ENCODE measurements at regions not wholly inside any gene's neighbourhood (a gene's known extent, or its start where the extent isn't known, plus 50 kb on each side); places are given as distances from the start of the nearest gene placed in this dataset.
"Not testable (repeated sequence)": the region's sequence is repeated elsewhere in the genome, so short reads cannot be mapped to it uniquely, and the experiment has no call there.

DNA sequence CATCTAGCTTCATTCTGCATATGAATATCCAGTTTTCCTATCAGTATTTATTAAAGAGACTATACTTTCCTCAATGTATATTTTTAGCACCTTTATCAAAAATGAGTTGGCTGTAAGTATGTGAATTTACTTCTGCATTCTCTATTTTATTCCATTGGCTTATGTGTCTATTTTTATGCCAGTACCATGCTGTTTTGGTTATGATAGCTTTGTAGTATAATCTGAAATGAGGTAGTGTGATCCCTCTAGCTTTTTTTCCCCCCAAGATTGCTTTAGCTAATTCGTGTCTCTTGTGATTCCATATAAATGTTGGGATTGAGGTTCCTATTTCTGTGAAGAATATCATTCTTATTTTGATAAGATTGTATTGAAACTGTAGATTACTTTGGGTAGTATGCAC lies 469.1 kb upstream of the MAP3K7 start:
- H3K27me3 Mint-ChIP-seq (ENCODE audit: low read depth), result no peaks in the 10 kb centered on the region
- intact Hi-C loops (cut with micrococcal nuclease), result no loop called here
- H3K4me1 Mint-ChIP-seq (ENCODE audit: low read depth), result no peaks in the 10 kb centered on the region
- DNase-seq, result no peak
- CTCF ChIA-PET, result no interaction called here
- H3K36me3 Mint-ChIP-seq (ENCODE audit: low read depth), result no peaks in the 10 kb centered on the region
- no peak overlapping the region for H3K4me3 Mint-ChIP-seq
- H3K27ac Mint-ChIP-seq, result no peak overlapping the region
- peaks cover 5% of the 10 kb centered on the region for H3K9me3 Mint-ChIP-seq

DNA sequence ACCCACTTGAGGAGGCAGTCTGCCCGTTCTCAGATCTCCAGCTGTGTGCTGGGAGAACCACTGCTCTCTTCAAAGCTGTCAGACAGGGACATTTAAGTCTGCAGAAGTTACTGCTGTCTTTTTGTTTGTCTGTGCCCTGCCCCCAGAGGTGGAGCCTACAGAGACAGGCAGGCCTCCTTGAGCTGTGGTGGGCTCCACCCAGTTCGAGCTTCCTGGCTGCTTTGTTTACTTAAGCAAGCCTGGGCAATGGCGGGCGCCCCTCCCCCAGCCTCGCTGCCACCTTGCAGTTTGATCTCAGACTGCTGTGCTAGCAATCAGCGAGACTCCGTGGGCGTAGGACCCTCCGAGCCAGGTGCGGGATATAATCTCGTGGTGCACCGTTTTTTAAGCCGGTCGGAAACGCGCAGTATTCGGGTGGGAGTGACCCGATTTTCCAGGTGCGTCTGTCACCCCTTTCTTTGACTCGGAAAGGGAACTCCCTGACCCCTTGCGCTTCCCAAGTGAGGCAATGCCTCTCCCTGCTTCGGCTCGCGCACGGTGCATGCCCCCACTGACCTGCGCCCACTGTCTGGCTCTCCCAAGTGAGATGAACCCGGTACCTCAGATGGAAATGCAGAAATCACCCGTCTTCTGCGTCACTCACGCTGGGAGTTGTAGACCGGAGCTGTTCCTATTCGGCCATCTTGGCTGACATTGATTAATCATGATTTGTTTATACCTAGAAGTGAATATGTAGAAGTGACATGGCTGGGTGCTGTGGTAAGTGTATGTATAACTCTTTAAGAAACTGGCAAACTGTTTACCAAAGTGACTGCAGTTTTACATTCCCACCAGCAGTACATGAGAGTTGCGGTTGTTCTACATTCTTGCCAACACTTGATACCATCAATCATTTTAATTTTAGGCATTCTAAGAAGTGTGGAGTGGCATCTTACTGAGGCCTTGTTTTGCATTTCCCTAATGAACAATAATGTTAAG lies 465.9 kb upstream of the MAP3K7 start:
- H3K27me3 Mint-ChIP-seq (ENCODE audit: low read depth); H3K4me1 Mint-ChIP-seq (ENCODE audit: low read depth); intact Hi-C loops (cut with micrococcal nuclease); CTCF ChIA-PET; H3K9me3 Mint-ChIP-seq; H3K4me3 Mint-ChIP-seq; H3K36me3 Mint-ChIP-seq (ENCODE audit: low read depth); DNase-seq; H3K27ac Mint-ChIP-seq: not testable (repeated sequence)

DNA sequence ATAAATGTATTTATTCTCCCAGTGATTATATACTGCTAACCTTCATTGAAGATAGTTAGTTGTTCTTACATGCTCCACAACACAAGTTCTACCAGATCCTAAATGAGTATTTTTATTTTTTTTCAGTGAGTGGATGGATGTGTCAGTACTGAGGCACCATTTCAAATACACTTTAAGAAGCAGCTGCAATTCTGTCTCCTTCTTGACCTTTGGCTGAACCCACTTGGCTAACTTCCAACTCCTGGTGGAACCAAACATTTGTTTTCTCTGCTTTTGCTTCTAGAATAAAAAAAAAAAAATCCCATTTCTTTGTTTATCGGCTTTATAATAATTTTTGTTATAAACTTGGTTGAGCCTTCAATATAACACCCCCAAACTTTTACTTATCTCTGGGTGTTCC lies 458.3 kb upstream of the MAP3K7 start:
- Mint-ChIP-seq H3K27ac (no peak overlapping the region), H3K4me1 (ENCODE audit: low read depth) (no peaks in the 10 kb centered on the region), H3K4me3 (no peak overlapping the region), H3K27me3 (ENCODE audit: low read depth) (no peaks in the 10 kb centered on the region), H3K36me3 (ENCODE audit: low read depth) (no peaks in the 10 kb centered on the region), H3K9me3 (peaks cover 1% of the 10 kb centered on the region)
- no peak for DNase-seq
- intact Hi-C loops (cut with micrococcal nuclease), result no loop called here
- CTCF ChIA-PET, result no interaction called here

DNA sequence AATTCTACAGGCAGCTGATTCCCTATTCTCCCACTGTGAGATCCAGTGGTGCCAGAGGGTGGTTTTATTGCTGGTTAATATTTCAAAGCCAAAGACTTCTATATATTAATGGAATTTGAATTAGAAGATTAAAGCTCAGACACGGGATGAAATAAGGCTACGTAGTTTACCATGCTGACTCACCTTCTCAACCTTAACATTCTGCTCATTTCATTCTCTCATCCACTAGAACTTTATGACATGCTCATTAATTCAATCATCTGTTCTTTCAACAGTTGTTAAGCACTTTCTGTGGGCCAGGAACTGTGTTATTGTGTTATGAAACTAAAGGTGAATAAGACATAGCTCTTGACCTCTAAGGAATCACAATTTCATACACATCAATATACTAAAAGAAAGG lies 456.9 kb upstream of the MAP3K7 start:
- DNase-seq, result no peak
- Mint-ChIP-seq H3K4me3 (no peak overlapping the region), H3K36me3 (ENCODE audit: low read depth) (no peaks in the 10 kb centered on the region), H3K27ac (no peak overlapping the region), H3K27me3 (ENCODE audit: low read depth) (no peaks in the 10 kb centered on the region), H3K4me1 (ENCODE audit: low read depth) (no peaks in the 10 kb centered on the region), H3K9me3 (peaks cover 1% of the 10 kb centered on the region)
- intact Hi-C loops (cut with micrococcal nuclease), result no loop called here
- CTCF ChIA-PET, result no interaction called here

DNA sequence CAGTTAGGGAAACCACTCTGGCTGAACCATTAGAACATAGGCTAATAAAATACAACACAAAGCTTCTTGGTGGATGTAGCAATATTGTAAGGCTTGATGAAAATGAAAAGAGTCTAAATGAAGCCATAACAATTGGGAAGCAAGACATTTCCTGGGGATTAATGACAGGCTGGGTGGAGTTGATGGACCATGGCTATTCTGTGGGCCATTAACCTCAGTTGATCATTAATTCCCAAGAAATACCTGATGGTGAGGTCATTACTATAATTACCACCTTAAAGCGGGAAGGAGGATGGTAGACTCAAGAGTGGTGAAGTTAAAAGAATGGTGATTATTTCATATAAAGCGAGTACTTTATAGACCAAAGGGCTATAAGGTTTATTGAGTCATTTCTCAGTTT lies 455.8 kb upstream of the MAP3K7 start:
- CTCF ChIA-PET, result no interaction called here
- no peaks in the 10 kb centered on the region for H3K36me3 Mint-ChIP-seq (ENCODE audit: low read depth)
- no peaks in the 10 kb centered on the region for H3K27me3 Mint-ChIP-seq (ENCODE audit: low read depth)
- no peak for DNase-seq
- no peaks in the 10 kb centered on the region for H3K4me1 Mint-ChIP-seq (ENCODE audit: low read depth)
- H3K4me3 Mint-ChIP-seq, result no peak overlapping the region
- intact Hi-C loops (cut with micrococcal nuclease), result no loop called here
- H3K9me3 Mint-ChIP-seq, result no peaks in the 10 kb centered on the region
- no peak overlapping the region for H3K27ac Mint-ChIP-seq

DNA sequence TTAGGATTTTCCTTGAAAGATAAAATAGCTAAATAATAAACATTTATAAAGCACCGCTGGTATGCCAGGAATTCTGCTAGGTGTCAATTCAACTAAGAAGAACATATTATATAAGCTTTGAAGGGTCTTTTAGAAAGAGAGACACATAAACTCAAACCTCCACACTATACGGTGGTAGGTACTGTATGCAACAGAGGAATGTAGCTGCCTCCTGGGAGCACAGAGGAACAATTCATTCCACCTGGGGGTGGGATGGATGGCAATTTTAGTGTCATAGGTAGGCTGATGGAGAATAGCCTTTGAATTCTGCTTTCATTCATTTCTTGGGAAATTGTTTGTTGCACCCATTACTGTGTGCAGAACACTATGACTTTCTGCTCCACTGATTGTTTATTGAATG lies 447.1 kb upstream of the MAP3K7 start:
- H3K4me3 Mint-ChIP-seq, result no peak overlapping the region
- CTCF ChIA-PET, result no interaction called here
- no peaks in the 10 kb centered on the region for H3K9me3 Mint-ChIP-seq
- intact Hi-C loops (cut with micrococcal nuclease), result no loop called here
- DNase-seq, result no peak
- H3K27me3 Mint-ChIP-seq (ENCODE audit: low read depth), result no peaks in the 10 kb centered on the region
- no peaks in the 10 kb centered on the region for H3K4me1 Mint-ChIP-seq (ENCODE audit: low read depth)
- no peak overlapping the region for H3K27ac Mint-ChIP-seq
- no peaks in the 10 kb centered on the region for H3K36me3 Mint-ChIP-seq (ENCODE audit: low read depth)

DNA sequence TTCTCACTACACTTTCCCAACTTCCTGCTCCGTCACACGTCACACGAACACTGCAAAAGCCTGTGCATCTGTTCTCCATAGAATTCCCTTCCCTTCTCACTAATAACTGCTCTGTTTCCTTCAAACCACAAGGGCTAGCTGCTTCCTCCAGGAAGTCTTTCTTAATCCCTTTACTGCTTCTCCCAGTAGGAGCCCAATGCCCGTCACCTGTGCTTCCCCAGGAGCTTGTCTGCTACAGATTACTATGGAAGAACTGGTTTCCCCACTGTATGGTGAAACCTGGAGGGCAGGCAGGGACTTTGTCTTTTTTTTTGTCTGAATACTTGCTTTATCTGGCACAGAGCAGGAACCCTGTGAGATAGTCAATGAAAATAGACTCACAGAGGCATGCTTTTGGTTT lies 444.7 kb upstream of the MAP3K7 start:
- no peaks in the 10 kb centered on the region for H3K36me3 Mint-ChIP-seq (ENCODE audit: low read depth)
- H3K27me3 Mint-ChIP-seq (ENCODE audit: low read depth), result peaks cover 2% of the 10 kb centered on the region
- no peaks in the 10 kb centered on the region for H3K4me1 Mint-ChIP-seq (ENCODE audit: low read depth)
- no peaks in the 10 kb centered on the region for H3K9me3 Mint-ChIP-seq
- H3K4me3 Mint-ChIP-seq, result no peak overlapping the region
- DNase-seq, result no peak
- H3K27ac Mint-ChIP-seq, result no peak overlapping the region
- intact Hi-C loops (cut with micrococcal nuclease), result no loop called here
- CTCF ChIA-PET, result no interaction called here

DNA sequence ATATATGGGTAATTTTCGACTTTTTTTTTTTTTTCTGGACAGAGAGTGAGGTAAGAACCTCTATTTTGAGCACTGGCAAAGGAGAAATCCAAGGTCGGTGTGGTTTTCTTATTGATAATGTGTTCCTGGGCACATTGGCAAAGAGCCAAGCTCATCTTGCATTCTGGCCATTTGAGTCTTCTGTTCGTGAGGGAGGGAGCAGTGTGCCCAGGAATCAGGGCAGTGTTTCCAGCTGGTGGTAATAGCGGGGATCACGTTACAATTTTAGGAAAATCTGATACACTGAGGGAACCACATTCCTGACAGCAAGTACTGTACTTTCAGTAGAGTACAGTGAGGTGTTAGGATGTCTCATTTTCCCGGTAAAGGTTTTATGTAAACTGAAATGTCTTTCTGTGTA lies 442.3 kb upstream of the MAP3K7 start:
- H3K9me3 Mint-ChIP-seq, result no peaks in the 10 kb centered on the region
- H3K27ac Mint-ChIP-seq, result no peak overlapping the region
- no peak for DNase-seq
- no peak overlapping the region for H3K4me3 Mint-ChIP-seq
- CTCF ChIA-PET, result interaction anchor here (0.6 to 0.7 kb wide), 2 partner anchors 537 to 601 kb away, joined by 3 to 4 read pairs; no protein-coding TSS in a partner anchor
- intact Hi-C loops (cut with micrococcal nuclease), result no loop called here
- H3K4me1 Mint-ChIP-seq (ENCODE audit: low read depth), result no peaks in the 10 kb centered on the region
- H3K36me3 Mint-ChIP-seq (ENCODE audit: low read depth), result no peaks in the 10 kb centered on the region
- peaks cover 2% of the 10 kb centered on the region for H3K27me3 Mint-ChIP-seq (ENCODE audit: low read depth)

DNA sequence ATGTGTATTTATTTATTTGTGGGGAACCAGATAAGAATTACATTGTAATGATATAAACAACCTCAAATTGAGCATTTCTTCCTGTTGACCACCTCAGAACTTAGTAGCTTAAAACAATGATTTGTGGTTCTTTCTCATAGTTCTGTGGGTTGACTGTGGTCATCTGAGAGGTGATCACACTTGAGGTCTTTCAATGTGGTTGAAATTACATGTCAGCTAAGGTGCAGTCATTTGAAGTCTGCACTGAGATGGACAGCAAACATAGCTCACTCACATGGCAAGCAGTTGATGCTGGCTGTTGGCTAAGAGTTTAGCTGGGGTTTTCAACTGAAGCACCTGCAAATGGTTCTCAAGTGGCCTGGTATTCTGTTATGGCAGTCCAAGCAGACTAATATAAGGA lies 436.7 kb upstream of the MAP3K7 start:
- no peaks in the 10 kb centered on the region for H3K9me3 Mint-ChIP-seq
- intact Hi-C loops (cut with micrococcal nuclease), result no loop called here
- H3K27ac Mint-ChIP-seq, result no peak overlapping the region
- no peak overlapping the region for H3K4me3 Mint-ChIP-seq
- no peaks in the 10 kb centered on the region for H3K4me1 Mint-ChIP-seq (ENCODE audit: low read depth)
- H3K27me3 Mint-ChIP-seq (ENCODE audit: low read depth), result peaks cover 2% of the 10 kb centered on the region
- no peak for DNase-seq
- CTCF ChIA-PET, result no interaction called here
- H3K36me3 Mint-ChIP-seq (ENCODE audit: low read depth), result no peaks in the 10 kb centered on the region

DNA sequence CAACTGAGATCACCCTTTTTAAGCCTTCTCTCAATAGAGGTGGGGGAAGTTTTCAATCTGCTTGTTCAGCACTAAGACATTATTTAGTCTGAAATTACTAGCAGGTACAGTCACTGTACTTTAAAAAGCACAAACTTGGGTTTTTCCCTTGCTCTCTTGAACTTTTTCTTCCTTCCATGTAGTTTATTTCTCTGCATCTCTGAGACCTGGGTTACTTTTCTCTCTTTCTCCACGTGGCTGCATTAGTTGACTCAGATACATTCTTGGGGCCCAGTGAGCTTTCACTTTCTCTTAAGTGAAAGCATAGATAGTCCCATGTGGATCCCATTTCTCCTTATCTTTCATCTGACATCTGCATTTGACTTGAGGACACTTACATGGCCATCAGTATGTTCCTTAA lies 433.9 kb upstream of the MAP3K7 start:
- H3K36me3 Mint-ChIP-seq (ENCODE audit: low read depth), result no peaks in the 10 kb centered on the region
- H3K4me1 Mint-ChIP-seq (ENCODE audit: low read depth), result no peaks in the 10 kb centered on the region
- H3K4me3 Mint-ChIP-seq, result no peak overlapping the region
- no peaks in the 10 kb centered on the region for H3K9me3 Mint-ChIP-seq
- no peak for DNase-seq
- peaks cover 1% of the 10 kb centered on the region for H3K27me3 Mint-ChIP-seq (ENCODE audit: low read depth)
- H3K27ac Mint-ChIP-seq, result no peak overlapping the region
- CTCF ChIA-PET, result no interaction called here
- intact Hi-C loops (cut with micrococcal nuclease), result no loop called here

DNA sequence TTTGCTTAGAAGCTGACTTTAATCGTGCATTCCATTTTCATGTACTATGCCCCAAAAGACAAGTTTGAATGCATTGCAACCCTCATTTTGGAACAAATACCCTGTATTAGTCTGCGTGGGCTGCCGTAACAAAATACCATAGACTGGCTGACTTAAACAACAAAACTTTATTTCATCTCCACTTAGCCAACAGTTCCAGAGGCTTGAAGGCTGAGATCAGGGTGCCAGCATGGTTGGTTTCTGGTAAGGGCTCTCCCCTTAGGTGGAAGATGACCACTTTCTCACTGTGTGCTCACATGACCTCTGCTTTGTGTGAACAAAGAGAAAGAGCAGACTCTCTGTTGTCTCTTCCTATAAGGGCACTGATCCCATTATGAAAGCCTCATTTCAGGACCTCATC lies 431.7 kb upstream of the MAP3K7 start:
- no peaks in the 10 kb centered on the region for H3K4me1 Mint-ChIP-seq (ENCODE audit: low read depth)
- H3K27ac Mint-ChIP-seq, result no peak overlapping the region
- intact Hi-C loops (cut with micrococcal nuclease), result no loop called here
- no peaks in the 10 kb centered on the region for H3K9me3 Mint-ChIP-seq
- H3K36me3 Mint-ChIP-seq (ENCODE audit: low read depth), result no peaks in the 10 kb centered on the region
- DNase-seq, result no peak
- CTCF ChIA-PET, result interaction anchor here (0.6 kb wide), 1 partner anchor 1459 kb away, joined by 3 read pairs; no protein-coding TSS in a partner anchor
- peaks cover 1% of the 10 kb centered on the region for H3K27me3 Mint-ChIP-seq (ENCODE audit: low read depth)
- no peak overlapping the region for H3K4me3 Mint-ChIP-seq

DNA sequence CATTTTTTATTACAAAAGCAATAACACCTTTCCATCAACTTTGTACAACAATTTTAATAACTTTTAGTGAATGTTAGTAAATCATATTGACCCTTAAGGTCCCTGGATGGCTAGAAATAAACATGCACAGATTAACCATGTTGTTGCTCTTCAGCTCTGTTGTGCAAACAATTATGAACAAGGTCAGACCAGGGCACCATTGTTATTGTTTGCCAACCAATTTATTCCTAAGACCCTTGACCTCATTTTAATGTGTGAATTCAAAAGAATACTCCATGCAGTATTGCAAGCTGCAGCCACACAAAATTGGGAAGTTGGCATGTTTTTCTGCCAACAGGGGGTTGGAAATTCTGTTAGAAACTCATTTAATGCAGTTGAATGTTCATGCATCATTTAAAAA lies 426.6 kb upstream of the MAP3K7 start:
- no peaks in the 10 kb centered on the region for H3K9me3 Mint-ChIP-seq
- H3K36me3 Mint-ChIP-seq (ENCODE audit: low read depth), result no peaks in the 10 kb centered on the region
- DNase-seq, result no peak
- H3K27ac Mint-ChIP-seq, result no peak overlapping the region
- H3K4me1 Mint-ChIP-seq (ENCODE audit: low read depth), result no peaks in the 10 kb centered on the region
- no peak overlapping the region for H3K4me3 Mint-ChIP-seq
- CTCF ChIA-PET, result no interaction called here
- H3K27me3 Mint-ChIP-seq (ENCODE audit: low read depth), result peaks cover 1% of the 10 kb centered on the region
- intact Hi-C loops (cut with micrococcal nuclease), result no loop called here

DNA sequence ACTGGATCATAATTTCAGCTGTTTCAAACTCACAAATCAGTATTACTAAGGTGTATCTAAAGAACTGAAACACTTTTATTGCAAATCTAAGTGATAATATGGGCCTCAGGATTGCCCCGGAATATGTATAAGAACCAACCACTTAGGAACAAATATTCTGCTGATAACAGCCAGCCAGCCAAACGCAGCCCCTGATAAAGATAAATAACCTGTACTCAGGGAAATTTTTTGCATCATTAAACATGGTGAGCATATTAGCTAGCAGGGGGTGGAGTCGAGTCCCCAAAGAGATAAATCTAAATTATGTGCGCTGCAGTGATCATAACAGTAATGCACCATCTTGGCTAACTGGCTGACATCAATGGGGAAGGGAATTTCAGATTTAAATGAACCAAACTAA lies 410.2 kb upstream of the MAP3K7 start:
- Mint-ChIP-seq H3K27me3 (ENCODE audit: low read depth) (peaks cover 4% of the 10 kb centered on the region), H3K9me3 (no peaks in the 10 kb centered on the region), H3K36me3 (ENCODE audit: low read depth) (no peaks in the 10 kb centered on the region), H3K4me3 (no peak overlapping the region), H3K27ac (no peak overlapping the region), H3K4me1 (ENCODE audit: low read depth) (no peaks in the 10 kb centered on the region)
- CTCF ChIA-PET, result no interaction called here
- DNase-seq, result no peak
- intact Hi-C loops (cut with micrococcal nuclease), result no loop called here
